ENCODE measurements at regions not wholly inside any gene's neighbourhood (a gene's known extent, or its start where the extent isn't known, plus 50 kb on each side); places are given as distances from the start of the nearest gene placed in this dataset.
"Not testable (repeated sequence)": the region's sequence is repeated elsewhere in the genome, so short reads cannot be mapped to it uniquely, and the experiment has no call there.

GRCh38 chr21:9032547-9032946 lies 1488.8 kb upstream of the TPTE start:
- peaks cover 4 to 12% of the 10 kb centered on the region in 2 donors for H3K9me3 ChIP-seq (ENCODE audit: control insufficient read depth in 2 of 2, insufficient read depth in 1 of 2, low read length in 1 of 2)
- no CpG with 5 or more reads among the region's 2 CpGs for WGBS

DNA sequence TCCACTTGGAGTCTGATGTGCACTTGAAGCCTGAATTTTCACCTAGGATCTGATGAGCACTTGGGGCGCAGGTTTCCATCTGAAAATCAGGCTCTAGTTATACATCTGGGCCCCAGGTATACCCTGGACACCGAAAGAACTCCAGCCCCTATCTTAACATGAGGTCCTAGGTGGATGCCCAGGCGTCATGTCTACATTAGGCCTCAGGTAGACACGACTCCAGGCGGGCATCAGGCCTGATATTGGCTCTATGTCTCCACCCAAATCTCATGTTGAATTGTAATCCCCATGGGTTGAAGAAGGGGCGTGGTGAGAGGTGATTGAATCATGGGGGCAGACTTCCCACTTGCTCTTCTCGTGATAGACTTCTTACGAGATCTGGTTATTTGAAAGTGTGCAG lies 1488.1 kb upstream of the TPTE start:
- H3K4me3 ChIP-seq (ENCODE audit: low read length in 2 of 2); H3K9me3 ChIP-seq (ENCODE audit: control insufficient read depth in 2 of 2, insufficient read depth in 1 of 2, low read length in 1 of 2); H3K27me3 ChIP-seq (ENCODE audit: control insufficient read depth in 2 of 2, insufficient read depth in 1 of 2, low read length in 1 of 2); H3K36me3 ChIP-seq (ENCODE audit: control insufficient read depth in 2 of 2, insufficient read depth in 2 of 2, low read length in 1 of 2); DNase-seq (ENCODE audit: low read depth in 6 of 9, low spot score in 9 of 9); H3K4me1 ChIP-seq (ENCODE audit: control insufficient read depth in 2 of 2, insufficient read depth in 2 of 2, low read length in 2 of 2); H3K27ac ChIP-seq (ENCODE audit: low read depth in 1 of 2, low read length in 1 of 2): not testable (repeated sequence)
- 67% methylated on average over 7 of the region's 8 CpGs for WGBS

More at GRCh38 chr21:9032547-9032946, 1488.8 kb upstream of the TPTE start:
- not testable (repeated sequence) for H3K27me3 ChIP-seq (ENCODE audit: control insufficient read depth in 2 of 2, insufficient read depth in 1 of 2, low read length in 1 of 2); H3K36me3 ChIP-seq (ENCODE audit: control insufficient read depth in 2 of 2, insufficient read depth in 2 of 2, low read length in 1 of 2); H3K4me1 ChIP-seq (ENCODE audit: control insufficient read depth in 2 of 2, insufficient read depth in 2 of 2, low read length in 2 of 2); DNase-seq (ENCODE audit: low read depth in 6 of 9, low spot score in 9 of 9); H3K4me3 ChIP-seq (ENCODE audit: low read length in 2 of 2); H3K27ac ChIP-seq (ENCODE audit: low read depth in 1 of 2, low read length in 1 of 2)

DNA sequence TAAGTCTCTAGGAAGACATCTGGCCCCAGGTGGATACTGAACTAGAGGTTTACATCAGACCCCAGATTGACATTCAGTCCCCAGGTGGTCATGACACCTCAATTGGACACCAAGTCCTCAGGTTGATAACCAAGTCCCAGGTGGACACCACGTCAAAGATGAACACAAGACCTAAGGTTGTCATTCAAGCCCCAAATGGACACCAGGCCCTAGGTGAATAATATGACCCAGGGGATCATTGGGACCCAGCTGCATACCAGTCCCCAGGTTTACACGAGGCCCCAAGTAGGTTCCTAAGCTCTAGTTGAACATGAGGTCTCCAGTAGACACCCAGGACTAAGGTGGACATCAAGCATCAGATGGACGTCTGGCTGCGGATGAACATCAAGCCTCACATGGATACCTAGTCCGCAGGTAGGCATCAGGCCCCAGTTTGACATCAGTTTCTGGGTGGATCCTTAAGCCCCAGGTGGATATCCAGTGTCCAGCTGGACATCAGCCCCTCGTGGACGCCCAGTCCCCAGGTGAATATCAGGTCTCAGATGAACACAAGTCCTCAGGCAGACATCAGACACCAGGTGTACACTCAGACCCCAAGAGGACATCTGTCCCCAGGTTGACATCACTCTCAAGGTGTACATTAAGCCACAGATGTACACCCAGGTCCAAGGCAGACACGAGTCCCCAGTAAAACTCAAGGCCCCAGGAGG lies 1486.7 kb upstream of the TPTE start:
- H3K36me3 ChIP-seq (ENCODE audit: control insufficient read depth in 2 of 2, insufficient read depth in 2 of 2, low read length in 1 of 2); DNase-seq (ENCODE audit: low read depth in 6 of 9, low spot score in 9 of 9): not testable (repeated sequence)
- 64% methylated on average over 4 of the region's 8 CpGs for WGBS

DNA sequence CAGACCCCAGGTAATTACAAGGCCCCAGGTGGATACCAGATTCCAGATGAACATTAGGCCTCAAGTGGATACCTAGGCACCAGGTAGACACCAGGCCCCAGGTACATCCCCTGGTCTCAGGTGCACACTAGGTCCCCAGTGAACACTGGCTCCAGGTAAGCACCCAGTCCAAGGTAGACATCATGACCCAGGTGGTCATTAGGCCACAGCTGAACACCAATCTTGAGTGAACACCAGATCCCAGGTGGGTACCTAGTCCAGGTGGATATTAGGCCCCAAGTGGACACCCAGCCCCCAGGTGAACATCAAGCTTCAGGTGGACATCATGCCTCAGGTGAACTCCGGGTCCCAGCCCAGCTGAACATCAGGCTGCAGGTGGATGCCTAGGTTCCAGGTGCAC lies 1486.2 kb upstream of the TPTE start:
- not testable (repeated sequence) for H3K9me3 ChIP-seq (ENCODE audit: control insufficient read depth in 2 of 2, insufficient read depth in 1 of 2, low read length in 1 of 2); H3K27me3 ChIP-seq (ENCODE audit: control insufficient read depth in 2 of 2, insufficient read depth in 1 of 2, low read length in 1 of 2); H3K27ac ChIP-seq (ENCODE audit: low read depth in 1 of 2, low read length in 1 of 2); H3K36me3 ChIP-seq (ENCODE audit: control insufficient read depth in 2 of 2, insufficient read depth in 2 of 2, low read length in 1 of 2); DNase-seq (ENCODE audit: low read depth in 6 of 9, low spot score in 9 of 9); H3K4me3 ChIP-seq (ENCODE audit: low read length in 2 of 2); H3K4me1 ChIP-seq (ENCODE audit: control insufficient read depth in 2 of 2, insufficient read depth in 2 of 2, low read length in 2 of 2)
- WGBS: 88% methylated on average over 1 of the region's 1 CpG

More for the DNA sequence above, 1486.7 kb upstream of the TPTE start:
- not testable (repeated sequence) for H3K4me3 ChIP-seq (ENCODE audit: low read length in 2 of 2); H3K27me3 ChIP-seq (ENCODE audit: control insufficient read depth in 2 of 2, insufficient read depth in 1 of 2, low read length in 1 of 2); H3K27ac ChIP-seq (ENCODE audit: low read depth in 1 of 2, low read length in 1 of 2); H3K9me3 ChIP-seq (ENCODE audit: control insufficient read depth in 2 of 2, insufficient read depth in 1 of 2, low read length in 1 of 2); H3K4me1 ChIP-seq (ENCODE audit: control insufficient read depth in 2 of 2, insufficient read depth in 2 of 2, low read length in 2 of 2)

DNA sequence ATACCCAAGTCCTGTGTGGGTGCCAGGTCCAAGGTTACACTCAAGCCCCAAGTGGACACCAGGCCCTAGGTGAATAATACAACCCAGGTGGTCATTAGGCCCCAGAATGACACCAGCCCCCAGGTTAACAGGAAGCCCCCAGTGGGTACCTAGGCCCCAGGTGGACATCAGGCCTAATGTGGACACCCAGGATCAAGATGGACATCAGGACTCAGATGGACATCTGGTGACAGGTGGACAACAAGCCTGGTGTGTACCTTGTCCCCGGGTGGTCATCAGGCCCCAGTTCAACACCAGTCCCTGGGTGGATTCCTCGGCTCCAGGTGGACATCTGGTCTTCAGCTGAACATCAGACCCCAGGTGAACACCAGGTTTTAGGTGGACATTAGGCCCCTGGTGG lies 1485.4 kb upstream of the TPTE start:
- 83% methylated on average over 2 of the region's 2 CpGs for WGBS
- H3K9me3 ChIP-seq (ENCODE audit: control insufficient read depth in 2 of 2, insufficient read depth in 1 of 2, low read length in 1 of 2); H3K27ac ChIP-seq (ENCODE audit: low read depth in 1 of 2, low read length in 1 of 2); H3K36me3 ChIP-seq (ENCODE audit: control insufficient read depth in 2 of 2, insufficient read depth in 2 of 2, low read length in 1 of 2); H3K27me3 ChIP-seq (ENCODE audit: control insufficient read depth in 2 of 2, insufficient read depth in 1 of 2, low read length in 1 of 2); H3K4me3 ChIP-seq (ENCODE audit: low read length in 2 of 2); H3K4me1 ChIP-seq (ENCODE audit: control insufficient read depth in 2 of 2, insufficient read depth in 2 of 2, low read length in 2 of 2); DNase-seq (ENCODE audit: low read depth in 6 of 9, low spot score in 9 of 9): not testable (repeated sequence)

DNA sequence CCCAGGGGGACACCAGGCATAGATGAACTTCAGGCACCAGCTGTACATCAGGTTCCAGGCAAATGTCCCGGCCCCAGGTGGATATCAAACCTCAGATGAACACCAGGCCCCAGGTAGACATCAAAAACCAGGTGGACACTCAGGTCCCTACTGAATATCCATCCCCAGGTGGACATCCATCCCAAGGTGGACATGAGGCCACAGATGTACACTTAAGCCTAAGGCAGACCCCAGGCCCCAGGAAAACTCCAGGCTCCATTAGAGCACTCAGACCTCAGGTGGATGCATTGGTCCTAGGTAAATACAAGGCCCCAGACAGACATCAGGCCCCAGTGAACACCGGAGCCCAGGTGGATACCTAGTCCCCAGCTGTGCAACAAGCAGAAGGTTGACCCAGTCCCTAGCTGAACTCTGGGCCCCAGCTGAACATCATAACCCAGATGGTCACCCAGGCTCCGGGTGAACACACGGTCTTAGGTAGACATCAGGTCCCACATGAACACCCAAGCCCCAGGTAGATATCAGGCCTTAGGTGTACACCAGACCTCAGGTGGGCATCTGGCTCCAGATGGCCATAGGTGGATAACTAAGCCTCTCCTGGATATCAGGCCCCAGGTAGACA lies 1484.3 kb upstream of the TPTE start:
- whole genome bisulfite sequencing: 88% methylated on average over 4 of the region's 4 CpGs
- not testable (repeated sequence) for H3K9me3 ChIP-seq (ENCODE audit: control insufficient read depth in 2 of 2, insufficient read depth in 1 of 2, low read length in 1 of 2); H3K36me3 ChIP-seq (ENCODE audit: control insufficient read depth in 2 of 2, insufficient read depth in 2 of 2, low read length in 1 of 2); H3K27me3 ChIP-seq (ENCODE audit: control insufficient read depth in 2 of 2, insufficient read depth in 1 of 2, low read length in 1 of 2); H3K4me1 ChIP-seq (ENCODE audit: control insufficient read depth in 2 of 2, insufficient read depth in 2 of 2, low read length in 2 of 2); DNase-seq (ENCODE audit: low read depth in 6 of 9, low spot score in 9 of 9); H3K4me3 ChIP-seq (ENCODE audit: low read length in 2 of 2); H3K27ac ChIP-seq (ENCODE audit: low read depth in 1 of 2, low read length in 1 of 2)

DNA sequence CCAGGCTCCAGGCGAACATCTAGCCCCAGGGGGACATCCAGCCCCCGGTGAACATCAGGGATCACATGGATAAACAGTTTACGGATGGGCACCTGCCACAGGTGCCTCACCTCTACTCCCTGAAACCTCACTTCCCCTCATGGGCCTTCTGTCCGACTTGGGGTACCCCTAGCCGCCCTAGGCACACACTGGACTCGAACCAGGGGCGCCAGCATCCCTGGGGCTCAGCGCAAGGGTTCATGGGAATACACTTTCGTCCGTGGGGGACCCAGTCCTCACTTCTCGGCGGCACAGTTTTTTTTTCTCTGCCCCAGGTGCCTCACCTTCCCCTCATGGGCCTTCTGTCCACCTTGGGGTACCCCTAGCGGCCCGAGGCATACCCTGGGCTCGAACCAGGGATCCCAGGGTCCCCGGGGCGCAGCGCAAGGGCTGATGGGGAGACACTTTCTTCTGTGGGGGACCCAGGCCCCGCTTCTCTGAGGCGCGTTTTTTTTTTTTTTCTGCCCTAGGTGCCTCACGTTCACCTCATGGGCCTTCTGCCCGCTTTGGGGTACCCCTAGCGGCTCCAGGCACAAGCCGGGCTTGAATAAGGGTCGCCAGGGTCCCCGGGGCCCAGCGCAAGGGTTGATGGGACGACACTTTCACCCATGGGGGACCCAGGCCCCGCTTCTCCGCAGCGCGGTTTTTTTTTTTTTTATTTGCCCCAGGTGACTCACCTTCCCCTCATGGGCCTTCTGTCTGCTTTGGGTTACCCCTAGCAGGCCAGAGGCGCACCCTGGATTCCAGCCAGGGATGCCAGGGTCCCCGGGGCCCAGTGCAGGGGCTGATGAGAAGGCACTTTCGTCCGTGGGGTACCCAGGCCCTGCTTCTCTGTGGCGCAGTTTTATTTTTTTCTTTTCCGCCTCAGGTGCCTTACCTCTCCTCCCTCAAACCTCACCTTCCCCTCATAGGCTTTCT lies 1483.5 kb upstream of the TPTE start:
- DNase-seq (ENCODE audit: low read depth in 6 of 9, low spot score in 9 of 9); H3K36me3 ChIP-seq (ENCODE audit: control insufficient read depth in 2 of 2, insufficient read depth in 2 of 2, low read length in 1 of 2); H3K4me1 ChIP-seq (ENCODE audit: control insufficient read depth in 2 of 2, insufficient read depth in 2 of 2, low read length in 2 of 2); H3K4me3 ChIP-seq (ENCODE audit: low read length in 2 of 2); H3K27me3 ChIP-seq (ENCODE audit: control insufficient read depth in 2 of 2, insufficient read depth in 1 of 2, low read length in 1 of 2); H3K9me3 ChIP-seq (ENCODE audit: control insufficient read depth in 2 of 2, insufficient read depth in 1 of 2, low read length in 1 of 2); H3K27ac ChIP-seq (ENCODE audit: low read depth in 1 of 2, low read length in 1 of 2): not testable (repeated sequence)
- WGBS: 79% methylated on average over 39 of the region's 39 CpGs

- 78% methylated on average over 45 of the region's 45 CpGs for WGBS
- not testable (repeated sequence) for H3K4me3 ChIP-seq (ENCODE audit: low read length in 2 of 2); H3K27me3 ChIP-seq (ENCODE audit: control insufficient read depth in 2 of 2, insufficient read depth in 1 of 2, low read length in 1 of 2); DNase-seq (ENCODE audit: low read depth in 6 of 9, low spot score in 9 of 9); H3K36me3 ChIP-seq (ENCODE audit: control insufficient read depth in 2 of 2, insufficient read depth in 2 of 2, low read length in 1 of 2); H3K27ac ChIP-seq (ENCODE audit: low read depth in 1 of 2, low read length in 1 of 2); H3K4me1 ChIP-seq (ENCODE audit: control insufficient read depth in 2 of 2, insufficient read depth in 2 of 2, low read length in 2 of 2); H3K9me3 ChIP-seq (ENCODE audit: control insufficient read depth in 2 of 2, insufficient read depth in 1 of 2, low read length in 1 of 2)
Measured at GRCh38 chr21:9039520-9040365, 1481.6 kb upstream of the TPTE start.
